ENCODE measurements at regions not wholly inside any gene's neighbourhood (a gene's known extent, or its start where the extent isn't known, plus 50 kb on each side); places are given as distances from the start of the nearest gene placed in this dataset.
A peak's percentile ranks its signal among the peaks of the same experiment; 100 is the strongest.

GRCh38 chr11:115632061-115632460, 127.8 kb upstream of the CADM1 start:
- no peak for TF ChIP-seq NFE2L2 (conservative IDR thresholded peaks at IDR 0.05; ENCODE audit: low read length)
- no peak for TF ChIP-seq CTCF (IDR thresholded peaks at IDR 0.05)
- TF ChIP-seq, protein P1, sequence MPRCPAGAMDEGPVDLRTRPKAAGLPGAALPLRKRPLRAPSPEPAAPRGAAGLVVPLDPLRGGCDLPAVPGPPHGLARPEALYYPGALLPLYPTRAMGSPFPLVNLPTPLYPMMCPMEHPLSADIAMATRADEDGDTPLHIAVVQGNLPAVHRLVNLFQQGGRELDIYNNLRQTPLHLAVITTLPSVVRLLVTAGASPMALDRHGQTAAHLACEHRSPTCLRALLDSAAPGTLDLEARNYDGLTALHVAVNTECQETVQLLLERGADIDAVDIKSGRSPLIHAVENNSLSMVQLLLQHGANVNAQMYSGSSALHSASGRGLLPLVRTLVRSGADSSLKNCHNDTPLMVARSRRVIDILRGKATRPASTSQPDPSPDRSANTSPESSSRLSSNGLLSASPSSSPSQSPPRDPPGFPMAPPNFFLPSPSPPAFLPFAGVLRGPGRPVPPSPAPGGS (IDR thresholded peaks at IDR 0.05), result no peak
- TF ChIP-seq, protein P2, sequence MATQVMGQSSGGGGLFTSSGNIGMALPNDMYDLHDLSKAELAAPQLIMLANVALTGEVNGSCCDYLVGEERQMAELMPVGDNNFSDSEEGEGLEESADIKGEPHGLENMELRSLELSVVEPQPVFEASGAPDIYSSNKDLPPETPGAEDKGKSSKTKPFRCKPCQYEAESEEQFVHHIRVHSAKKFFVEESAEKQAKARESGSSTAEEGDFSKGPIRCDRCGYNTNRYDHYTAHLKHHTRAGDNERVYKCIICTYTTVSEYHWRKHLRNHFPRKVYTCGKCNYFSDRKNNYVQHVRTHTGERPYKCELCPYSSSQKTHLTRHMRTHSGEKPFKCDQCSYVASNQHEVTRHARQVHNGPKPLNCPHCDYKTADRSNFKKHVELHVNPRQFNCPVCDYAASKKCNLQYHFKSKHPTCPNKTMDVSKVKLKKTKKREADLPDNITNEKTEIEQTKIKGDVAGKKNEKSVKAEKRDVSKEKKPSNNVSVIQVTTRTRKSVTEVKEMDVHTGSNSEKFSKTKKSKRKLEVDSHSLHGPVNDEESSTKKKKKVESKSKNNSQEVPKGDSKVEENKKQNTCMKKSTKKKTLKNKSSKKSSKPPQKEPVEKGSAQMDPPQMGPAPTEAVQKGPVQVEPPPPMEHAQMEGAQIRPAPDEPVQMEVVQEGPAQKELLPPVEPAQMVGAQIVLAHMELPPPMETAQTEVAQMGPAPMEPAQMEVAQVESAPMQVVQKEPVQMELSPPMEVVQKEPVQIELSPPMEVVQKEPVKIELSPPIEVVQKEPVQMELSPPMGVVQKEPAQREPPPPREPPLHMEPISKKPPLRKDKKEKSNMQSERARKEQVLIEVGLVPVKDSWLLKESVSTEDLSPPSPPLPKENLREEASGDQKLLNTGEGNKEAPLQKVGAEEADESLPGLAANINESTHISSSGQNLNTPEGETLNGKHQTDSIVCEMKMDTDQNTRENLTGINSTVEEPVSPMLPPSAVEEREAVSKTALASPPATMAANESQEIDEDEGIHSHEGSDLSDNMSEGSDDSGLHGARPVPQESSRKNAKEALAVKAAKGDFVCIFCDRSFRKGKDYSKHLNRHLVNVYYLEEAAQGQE (IDR thresholded peaks at IDR 0.05), result peak; percentile 42; the same call in 1 of the 2 replicates
- TF ChIP-seq HOXA7 (CRISPR knock-in tag; IDR thresholded peaks at IDR 0.05), result no peak
- no peak for TF ChIP-seq HOXB13 (CRISPR knock-in tag; IDR thresholded peaks at IDR 0.05; ENCODE audit: low read depth)
- TF ChIP-seq CEBPB (IDR thresholded peaks at IDR 0.05), result no peak
- TF ChIP-seq E2F6 (IDR thresholded peaks at IDR 0.05; ENCODE audit: borderline replicate concordance, low read depth), result no peak
- no peak for TF ChIP-seq CBX2 (IDR thresholded peaks at IDR 0.05; ENCODE audit: borderline replicate concordance, low read depth)
- TF ChIP-seq, protein P3, sequence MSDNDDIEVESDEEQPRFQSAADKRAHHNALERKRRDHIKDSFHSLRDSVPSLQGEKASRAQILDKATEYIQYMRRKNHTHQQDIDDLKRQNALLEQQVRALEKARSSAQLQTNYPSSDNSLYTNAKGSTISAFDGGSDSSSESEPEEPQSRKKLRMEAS (IDR thresholded peaks at IDR 0.05), result no peak
- TF ChIP-seq JUNB (IDR thresholded peaks at IDR 0.05), result no peak
- no peak for TF ChIP-seq SMC3 (IDR thresholded peaks at IDR 0.05)
- no peak for TF ChIP-seq POLR2A (IDR thresholded peaks at IDR 0.05; ENCODE audit: low read length)
